ENCODE measurements at regions not wholly inside any gene's neighbourhood (a gene's known extent, or its start where the extent isn't known, plus 50 kb on each side); places are given as distances from the start of the nearest gene placed in this dataset.

DNA sequence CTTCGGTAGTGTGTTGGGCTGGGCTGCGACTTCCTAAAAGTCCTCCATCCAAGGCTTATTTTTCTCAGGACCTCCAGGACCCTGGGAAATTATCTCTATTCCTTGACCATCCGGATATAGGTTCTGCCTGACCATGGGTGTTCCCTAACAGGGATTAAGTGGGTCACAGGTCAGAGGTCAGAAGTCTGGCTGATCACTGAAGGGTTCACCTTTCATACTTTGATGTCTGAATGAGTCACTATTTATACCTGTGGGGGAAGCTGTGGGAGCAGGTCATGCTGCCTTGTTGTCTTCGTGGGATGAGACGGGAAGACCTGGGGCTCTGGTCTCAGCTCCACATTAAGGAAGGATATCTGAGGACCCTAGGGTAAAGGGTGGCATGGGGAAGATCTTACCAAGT lies 65.0 kb upstream of the ETV3 start:
- TF ChIP-seq CTCF (IDR thresholded peaks at IDR 0.05) (no peak), MEF2A (IDR thresholded peaks at IDR 0.05; ENCODE audit: borderline replicate concordance, low read depth) (no peak), REST (IDR thresholded peaks at IDR 0.05; ENCODE audit: low read depth, low read length) (no peak), EZH2phosphoT487 (IDR thresholded peaks at IDR 0.05; ENCODE audit: borderline replicate concordance, low read depth) (no peak), POLR2AphosphoS5 (IDR thresholded peaks at IDR 0.05; ENCODE audit: low read depth, low read length) (no peak)

Data from SK-N-SH (cell line).